DMS114 treated with DMSO at 0.1 percent for 48 hours (cell line): ENCODE measurements at regions not wholly inside any gene's neighbourhood (a gene's known extent, or its start where the extent isn't known, plus 50 kb on each side); places are given as distances from the start of the nearest gene placed in this dataset.
A peak's percentile ranks its signal among the peaks of the same experiment; 100 is the strongest.

Experiments
- DNase-seq: peaks from one replicate; lab custom pipeline; 2025; ENCODE audit not compliant: unreplicated experiment; lab: John Stamatoyannopoulos, UW

DNA sequence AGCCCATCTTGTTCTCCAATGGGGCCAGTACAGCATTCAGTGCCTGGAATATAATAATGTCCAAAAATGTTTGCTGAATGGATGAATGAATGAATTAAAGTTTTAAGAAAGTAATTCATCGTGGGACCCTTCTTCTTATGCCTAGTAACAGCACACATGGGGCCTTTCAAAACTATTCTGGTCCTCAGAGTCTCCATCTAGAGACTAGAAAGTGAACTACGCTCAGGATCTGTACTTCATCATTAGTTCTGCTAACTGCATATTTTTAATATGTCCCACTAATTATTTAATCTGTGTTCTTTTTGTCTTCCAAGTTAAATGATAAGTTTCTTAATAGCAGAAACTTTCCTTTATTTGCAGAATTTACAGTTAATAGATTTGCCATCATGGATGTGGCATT, 172.5 kb downstream of the SMAD2 start:
- DNase-seq: no peak

DNA sequence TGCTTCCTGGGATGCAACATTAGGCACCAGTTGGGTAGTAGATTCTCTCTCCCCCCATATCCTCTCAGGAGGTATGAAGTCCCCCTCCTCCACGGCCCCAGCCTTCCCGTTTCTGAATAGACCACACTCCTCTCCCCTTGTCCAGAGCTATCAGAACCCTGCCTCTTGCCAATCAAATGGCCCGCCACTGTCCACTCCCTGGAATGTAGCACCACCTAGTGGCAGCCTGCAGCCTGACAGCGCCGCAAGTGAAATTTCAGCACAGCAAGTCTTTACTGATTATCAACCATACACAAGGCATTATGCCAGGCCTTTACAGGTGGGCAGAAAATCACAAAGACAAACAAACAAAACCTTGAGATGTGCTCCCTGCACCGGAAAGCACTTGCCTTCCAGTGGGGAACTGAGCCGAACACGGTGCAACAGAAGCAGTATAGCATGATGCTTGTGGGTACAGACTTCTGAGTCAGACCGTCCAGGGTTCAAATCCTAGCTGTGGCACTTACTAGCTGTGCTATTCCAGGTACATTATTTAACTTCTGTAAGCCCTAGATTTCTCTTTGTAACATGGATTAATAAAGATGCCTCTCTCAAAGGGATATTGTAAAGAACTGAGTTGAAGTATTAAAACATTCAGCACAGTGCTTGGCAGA, 174.0 kb downstream of the SMAD2 start:
- peak; percentile 57 for DNase-seq

DNA sequence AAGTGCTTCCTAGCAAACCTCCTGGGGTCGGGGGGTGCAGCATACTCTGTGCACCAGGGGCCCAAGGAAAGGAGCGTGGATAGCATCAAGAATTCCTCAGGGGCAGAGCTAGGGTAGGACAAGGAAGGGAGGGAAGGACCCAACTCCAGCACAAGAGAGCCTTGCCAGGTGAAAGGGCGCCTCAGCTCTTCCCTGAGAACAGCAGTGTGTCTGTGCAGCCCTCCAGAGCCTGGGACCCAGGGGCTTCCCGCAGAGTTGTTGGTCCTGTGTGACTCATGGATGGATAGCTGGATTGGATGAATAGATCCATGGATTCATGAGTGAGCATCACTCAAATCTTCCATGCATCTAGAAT, 175.4 kb downstream of the SMAD2 start:
- DNase-seq: no peak

DNA sequence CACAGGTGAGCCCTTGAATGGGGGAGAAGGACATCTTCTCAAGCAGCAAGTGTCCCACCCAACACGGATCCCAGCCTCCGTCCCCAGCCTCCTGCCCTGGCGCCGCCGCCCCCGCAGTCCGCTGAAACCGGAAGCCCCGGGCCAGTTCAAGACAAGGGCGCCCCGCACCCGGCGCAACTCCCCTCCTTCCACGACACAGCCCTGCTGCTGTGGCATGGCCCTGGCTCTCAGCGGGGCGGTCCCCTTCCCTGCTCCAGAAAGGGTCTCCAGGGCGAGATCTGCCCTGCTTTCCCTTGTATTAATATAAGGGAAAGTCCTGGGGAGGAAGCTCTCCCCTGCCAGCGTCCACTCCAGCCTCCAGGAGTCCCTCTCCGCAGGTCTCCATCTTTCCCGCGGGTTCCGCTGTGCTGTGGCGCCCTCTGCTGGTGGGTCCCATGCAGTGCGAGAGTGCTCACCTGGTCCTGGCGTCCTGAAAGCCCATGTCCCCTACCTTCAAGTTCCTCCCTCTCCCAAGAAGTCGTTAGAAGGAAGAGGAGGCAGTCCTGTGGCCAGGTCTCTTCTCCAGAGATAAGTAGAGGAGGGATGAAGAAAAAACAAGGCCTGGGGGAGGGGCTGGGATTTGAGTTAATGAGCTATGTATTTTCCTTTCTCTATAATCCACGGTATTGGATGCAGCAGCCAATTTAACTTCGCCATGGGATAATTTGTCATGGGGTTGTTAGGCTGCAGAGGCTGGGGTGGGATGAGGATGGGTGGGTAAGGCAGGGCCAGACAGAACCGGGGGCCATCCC, 176.0 kb downstream of the SMAD2 start:
- DNase-seq: no peak

DNA sequence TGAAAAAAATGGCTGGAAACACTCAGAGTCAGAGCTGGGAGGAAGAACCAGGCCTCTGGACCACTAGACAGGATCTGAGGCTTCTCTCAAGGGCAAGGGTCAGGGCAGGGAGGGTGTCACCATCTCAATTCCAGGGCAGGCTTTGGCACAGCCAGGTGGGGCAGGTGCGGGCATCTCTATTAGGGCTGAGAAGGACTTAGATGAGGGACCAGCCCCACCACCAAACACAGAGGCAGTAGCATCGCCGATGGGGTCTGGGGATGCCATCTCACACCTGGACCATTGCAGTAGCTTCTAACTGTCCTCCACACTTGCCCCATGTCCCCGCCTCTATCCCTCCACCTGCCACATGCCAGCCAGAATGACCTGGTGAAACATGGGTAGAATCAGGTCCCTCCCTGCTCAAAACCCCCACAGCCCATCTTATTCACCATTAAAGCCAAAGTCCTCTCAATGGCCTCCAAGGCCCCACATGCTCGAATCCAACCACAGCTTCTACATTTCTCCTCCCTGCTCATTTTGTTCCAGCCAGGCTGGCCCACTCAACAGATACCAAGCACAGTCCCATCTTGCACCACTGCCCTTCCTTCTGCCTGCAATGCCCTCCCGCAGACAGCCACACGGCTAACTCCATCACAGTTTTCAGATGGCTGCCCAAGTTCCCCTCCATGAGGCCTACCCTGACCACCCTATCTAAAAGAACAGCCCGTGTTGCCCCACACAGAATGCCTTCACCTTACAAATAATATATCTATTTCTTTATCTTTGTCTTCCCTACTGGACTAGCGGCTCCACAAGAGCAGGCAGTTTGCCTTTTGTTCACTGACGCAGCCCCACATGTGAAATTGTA, 177.4 kb downstream of the SMAD2 start:
- DNase-seq: no peak

DNA sequence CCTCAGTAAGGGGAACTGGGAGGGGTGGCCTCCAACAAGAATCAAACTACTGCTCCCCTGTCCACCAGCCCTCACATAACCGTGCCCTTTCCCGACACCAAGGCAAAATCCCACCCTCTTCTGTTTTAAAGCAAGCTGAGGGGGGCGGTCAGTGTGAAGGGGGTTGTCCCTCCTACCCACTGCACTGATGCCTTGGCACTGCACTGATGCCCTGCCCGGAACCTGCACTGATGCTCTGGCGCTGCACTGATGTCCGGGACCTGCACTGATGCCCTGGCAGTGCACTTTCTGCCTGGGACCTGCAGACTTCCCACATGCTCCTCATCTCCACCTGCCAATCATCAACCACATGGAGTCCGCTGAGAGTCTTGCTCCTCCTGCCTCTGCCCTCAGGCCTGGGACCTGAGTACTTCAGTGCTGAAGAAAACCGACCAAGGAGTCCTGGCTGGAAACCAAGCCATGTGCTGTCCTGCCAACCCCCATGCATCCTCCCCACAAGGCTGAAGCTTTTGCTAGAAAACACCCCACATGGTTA, 179.5 kb downstream of the SMAD2 start:
- no peak for DNase-seq

DNA sequence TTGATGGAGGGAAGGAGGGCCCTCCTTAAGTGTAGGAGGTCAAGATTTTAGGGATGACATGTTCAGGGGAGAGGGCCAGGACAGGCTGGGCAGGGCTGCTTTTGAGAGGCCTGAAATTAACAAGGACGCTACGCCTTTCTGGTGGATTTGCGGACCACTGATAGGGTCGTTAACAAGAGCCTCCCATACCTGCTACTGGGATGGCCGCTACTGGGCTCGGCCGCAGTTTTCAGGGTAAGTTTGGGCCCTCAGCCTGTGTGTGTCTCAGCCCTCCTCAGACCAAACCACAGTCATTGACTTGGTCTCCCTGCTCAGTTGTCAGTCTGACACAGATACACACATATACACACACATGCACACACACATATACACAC, 180.9 kb downstream of the SMAD2 start:
- DNase-seq: no peak

DNA sequence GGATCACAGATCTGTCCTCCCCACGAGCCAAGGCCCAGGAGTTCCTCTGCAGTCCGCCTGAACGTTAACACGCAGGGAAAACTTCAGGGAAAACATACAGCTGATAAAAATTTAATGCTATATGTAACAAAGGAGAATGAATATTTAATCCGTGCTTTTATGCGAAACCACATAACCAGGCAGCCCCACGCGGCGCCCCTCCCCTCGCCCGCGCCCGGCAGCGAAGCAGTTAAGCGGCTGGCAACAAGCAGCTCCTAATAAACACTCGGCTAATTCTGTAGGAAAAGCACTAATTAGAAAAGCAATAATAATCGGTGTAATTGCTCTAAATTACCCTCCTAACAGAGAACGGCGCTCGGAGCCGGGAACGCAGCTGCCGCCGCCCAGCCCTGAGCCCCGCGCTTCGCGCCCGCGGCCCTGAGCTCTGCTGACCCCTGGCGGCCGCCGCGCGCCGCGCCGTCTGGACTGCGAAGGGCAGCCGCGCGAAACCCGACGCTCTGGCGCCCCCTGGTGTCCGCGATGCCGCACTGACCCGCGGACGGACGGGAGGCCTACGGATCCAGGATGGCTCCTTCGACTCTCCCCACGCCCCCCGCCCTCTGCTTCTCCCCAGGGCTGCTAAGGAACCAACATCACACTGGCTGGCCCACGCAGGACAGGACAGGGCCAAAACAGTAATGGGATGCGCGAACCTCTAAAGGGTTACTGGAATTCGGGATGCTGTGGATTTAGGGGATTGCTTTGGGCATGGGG, 181.4 kb downstream of the SMAD2 start:
- DNase-seq: peak; percentile 44

DNA sequence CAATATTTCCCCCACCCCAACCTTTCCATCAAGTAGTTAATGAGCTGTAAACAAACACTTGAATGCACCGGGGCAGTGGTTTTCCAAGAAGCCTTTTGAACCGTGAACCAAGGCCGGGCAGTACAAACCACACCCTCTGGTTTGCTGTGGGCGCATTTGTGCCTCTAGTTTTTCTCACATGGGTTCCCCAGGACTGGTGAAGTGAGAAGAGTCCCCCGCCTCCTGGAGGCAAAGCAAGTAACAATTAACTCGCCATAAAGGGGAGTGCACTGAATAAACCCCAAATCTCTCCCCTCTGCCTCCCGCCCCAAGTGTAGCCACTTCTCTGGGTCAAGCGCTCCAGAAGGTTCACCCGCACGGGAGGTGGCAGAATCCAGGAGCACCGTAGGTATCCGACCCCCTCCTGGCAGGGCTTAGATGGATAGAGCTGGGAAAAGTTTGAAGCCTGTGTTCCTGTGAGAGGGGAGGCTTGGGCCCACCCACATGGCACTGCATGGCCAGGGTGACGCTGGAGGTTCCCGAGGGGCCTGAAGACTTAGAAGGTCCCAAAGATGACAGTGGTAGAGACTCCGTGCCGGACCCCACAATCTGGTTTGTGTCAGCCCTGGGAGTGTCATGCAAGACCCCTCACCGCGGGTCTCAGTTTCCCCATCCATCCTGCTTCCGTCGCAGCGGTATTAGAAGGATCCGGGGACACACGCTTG, 182.2 kb downstream of the SMAD2 start:
- DNase-seq: no peak

DNA sequence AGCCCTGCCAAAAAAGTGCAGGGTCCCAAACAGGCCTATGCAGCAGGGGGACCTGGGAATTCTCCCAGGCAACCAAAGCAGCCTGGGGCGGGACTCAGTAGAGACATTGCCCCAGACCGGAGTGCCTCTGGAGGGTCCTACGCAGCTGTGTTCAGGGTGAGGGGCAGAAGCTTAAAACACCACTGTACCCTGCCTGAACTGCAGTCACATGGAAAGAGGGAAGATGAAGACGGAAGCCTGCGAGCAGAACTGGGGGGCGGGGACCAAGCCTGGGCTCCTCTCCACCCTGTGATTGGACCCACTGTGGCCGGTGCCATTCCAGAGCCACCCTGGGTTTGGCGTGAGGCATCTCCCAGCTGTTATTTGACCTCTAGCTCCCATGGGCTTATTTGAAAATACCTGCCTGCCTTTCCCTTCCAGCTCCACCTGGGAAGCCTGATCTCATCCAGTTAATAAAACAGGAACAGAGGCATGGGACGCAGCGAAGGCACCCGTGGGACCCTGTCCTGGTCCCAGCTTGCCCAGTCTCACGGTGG, 183.1 kb downstream of the SMAD2 start:
- no peak for DNase-seq

DNA sequence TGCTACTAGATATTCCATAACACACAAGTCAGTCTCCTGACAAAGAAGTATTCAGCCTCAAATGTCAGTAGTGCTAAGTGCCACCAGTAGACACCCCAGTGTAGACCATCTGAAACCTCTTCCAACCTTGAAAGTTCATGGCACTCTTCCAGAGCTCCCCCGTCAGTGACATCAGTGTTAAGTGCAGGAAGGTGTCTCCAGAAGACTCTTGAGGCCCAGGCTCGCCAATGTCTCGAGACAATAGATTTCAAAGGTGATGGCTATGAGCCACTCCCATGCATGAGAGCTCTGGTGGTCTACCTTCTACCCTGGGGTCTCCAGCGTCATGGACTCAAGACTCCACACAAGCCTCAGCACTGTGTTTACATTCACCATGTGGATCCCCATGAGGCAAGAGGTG, 183.8 kb downstream of the SMAD2 start:
- DNase-seq: no peak

DNA sequence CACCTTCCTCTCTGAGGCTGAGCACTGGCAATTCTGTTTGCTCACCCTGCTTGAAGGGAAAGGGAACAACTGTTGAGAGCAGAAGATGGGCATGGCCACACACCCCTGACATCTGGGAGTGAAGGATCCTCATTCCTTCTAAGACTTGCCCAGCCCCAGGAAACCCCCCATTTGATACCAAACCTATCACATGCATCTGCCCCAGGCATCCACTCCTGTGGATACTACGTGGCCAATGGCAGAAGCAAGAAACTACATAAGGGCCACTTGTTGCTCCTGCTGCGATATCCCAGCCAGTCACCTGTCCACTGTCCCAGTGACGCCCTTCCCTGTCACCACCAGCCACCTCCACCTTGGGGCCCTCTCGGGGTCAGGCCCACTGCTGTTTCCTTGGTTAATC, 185.2 kb downstream of the SMAD2 start:
- DNase-seq: no peak

DNA sequence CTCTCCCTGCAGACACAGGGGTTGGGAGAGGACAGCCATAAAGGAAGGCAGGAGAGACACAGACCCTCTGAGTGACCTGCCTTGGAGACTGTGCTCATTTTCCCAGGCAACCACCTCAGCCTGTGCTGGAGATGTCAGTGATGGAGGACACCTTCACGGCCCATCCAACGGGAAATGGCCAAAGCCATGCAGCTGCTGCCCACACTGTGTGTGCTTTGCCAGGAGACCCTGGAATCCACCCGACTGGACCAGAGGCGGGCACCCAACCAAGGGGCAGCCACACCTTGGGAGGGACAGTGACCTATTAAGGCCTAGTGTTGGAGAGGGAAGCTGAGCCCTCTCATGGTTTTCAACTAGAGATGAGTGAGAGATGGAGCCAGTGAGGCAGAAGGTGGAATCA, 192.5 kb downstream of the SMAD2 start:
- DNase-seq: no peak

DNA sequence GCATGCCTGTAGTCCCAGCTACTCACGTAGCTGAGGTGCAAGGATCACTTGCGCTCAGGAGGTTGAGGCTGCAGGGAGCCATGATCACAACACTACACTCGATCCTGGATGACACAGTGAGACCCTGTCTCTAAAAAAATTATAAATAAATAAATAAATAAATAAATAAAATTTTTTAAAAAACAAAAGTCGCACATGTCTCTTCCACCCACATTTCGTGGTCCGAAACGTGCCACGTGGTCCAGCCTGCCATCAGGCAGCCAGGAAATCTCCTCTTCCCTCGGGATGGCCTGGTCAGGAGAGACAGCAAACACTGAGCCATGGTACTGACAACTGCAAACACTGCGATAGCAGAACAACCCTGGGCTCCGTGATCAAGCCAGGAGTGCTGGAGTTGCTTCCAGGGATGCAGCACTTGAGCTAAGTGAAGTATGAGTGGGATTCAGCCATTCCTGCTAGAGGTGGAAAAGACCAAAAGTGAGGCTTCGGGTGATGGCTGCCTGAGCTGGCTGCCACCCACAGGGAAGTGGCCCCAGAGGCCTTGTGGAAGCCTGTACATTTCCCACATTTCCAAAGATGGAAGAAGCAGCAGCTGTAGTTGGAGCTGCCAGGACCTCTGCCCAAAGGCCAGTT, 193.1 kb downstream of the SMAD2 start:
- no peak for DNase-seq

DNA sequence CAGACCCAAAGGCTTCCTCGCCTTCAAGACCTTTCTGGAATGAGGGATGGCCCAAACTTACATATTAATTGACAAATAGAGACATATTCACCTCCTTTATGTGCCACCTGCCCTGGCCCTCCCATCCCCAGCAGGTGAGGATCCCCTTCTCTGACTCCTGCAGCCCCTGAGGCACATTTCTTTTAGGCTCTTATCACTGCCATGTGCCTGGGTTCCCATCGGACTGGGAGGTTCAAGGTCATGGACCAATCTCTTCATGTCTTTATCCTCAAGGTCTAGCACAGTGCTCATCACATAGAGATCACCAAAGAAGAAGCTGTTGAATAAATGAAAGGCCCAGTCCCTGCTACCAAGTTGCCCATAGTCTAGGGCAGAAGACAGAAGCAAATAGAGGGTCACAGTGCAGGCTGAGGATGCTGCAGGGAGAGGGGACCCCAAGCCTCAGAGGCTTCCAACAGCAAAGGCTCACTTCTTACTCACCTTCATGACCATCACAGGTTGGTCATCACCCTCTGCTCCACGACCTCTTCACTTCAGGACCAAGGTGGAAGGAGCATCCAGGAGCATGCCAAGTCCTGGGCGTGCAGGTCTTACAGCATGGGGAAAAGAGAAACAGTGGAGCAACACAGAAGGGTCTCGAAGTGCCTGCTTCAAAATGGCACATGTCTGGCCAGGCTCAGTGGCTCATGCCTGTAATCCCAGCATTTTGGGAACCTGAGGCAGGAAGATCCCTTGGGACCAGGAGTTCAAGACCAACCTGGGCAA, 193.9 kb downstream of the SMAD2 start:
- DNase-seq: no peak

DNA sequence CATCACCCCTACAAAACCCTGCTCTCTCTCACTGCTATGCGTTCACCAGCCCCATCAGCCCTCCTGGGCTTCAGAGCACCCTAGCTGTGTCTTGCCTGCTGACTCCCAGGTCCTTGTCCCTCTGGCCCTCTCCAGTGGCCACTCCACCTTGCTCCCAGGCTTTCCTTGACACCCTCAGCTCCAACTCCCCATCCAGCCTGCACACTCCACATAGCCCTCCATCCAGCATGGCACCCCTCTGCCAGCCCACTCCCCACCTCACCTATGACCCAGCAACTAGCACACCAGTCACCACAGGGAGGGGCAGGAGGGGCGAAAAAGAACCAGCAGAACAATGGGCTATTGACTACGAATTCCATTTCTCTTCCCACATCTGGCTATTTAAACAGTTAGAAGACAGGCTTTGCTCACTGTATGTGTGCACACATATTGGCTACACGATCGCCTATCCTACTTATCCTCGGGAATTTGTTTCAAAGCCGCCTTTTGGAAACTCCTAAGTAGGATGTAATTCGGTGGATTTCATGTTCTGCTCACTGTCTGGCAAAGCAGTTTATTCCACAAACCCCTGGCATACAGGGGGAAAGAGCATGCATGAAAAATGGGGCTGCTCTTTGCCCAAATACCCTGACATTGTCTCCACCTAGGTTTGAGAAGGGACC, 195.3 kb downstream of the SMAD2 start:
- DNase-seq: no peak

DNA sequence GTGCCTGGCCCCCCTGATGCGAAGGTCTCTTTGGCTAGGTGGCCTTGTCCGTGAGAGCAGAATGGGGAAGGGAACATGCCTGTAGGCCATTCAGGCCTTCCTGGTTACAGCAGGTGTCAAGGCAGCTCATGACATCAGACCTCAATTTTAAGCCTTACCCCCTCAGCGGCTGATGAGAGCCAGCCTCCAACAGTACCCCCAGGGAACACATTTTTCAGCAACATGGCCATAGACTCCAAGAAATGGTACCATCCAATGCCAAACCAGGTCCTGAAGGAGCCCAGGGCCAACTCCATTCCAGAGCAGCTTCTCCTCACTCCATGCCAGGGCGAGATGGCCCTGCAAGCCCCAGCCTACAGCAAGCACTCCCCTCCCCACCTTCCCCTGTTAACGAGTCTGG, 199.2 kb downstream of the SMAD2 start:
- no peak for DNase-seq

DNA sequence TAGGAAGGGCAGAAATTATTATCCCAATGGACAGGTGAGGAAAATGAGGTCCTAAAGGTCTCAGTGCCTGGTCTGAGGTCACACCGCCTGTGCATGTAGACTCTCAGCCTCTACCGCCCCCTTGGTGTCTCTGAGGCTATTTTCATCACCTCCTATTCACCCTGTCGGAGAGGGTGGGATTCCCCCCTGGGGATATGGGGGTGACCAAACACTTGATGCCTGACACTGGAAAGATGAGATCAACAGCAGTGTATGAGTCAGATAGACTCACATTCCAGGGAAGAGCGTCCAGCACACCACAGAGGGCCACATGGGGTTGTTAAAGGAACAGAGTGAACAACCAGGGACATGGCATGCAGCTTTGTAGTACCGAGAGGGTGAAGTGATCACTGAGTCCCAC, 199.7 kb downstream of the SMAD2 start:
- no peak for DNase-seq
